ENCODE measurements at regions not wholly inside any gene's neighbourhood (a gene's known extent, or its start where the extent isn't known, plus 50 kb on each side); places are given as distances from the start of the nearest gene placed in this dataset.
A peak's percentile ranks its signal among the peaks of the same experiment; 100 is the strongest.

DNA sequence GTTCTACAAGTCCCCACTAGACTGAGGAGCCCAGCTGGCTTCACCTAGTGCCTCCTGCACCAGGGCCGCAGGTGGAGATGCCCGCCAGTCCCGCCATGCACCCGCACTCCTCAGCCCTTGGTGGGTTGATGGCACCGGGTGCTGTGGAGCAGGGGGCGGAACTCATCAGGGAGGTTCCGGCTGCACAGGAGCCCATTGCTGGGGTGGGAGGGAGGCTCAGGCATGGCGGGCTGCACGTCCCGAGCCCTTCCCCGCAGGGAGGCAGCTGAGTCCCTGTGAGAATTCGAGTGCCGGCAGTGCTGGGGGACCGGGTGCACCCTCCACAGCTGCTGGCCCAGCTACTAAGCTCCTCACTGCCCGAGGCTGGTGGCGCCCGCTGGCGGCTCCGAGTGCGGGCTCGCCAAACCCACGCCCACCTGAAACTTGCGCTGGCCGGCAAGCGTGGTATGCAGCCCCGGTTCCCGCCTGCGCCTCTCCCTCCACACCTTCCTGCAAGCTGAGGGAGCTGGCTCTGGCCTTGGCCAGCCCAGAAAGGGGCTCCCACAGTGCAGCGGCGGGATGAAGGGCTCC is 252.7 kb upstream of the TCF4 start:
- H3K4me3 ChIP-seq, result no peak overlapping the region
- H3K36me3 ChIP-seq (ENCODE audit: insufficient read depth, low read length), result no peaks in the 10 kb centered on the region
- H3K27ac ChIP-seq, result no peak overlapping the region
- no peaks in the 10 kb centered on the region for H3K9me3 ChIP-seq (ENCODE audit: low read depth, low read length)
- DNase-seq (ENCODE audit: low read depth, low spot score), result no peak
- no peak for TF ChIP-seq FOXP2 (optimal IDR thresholded peaks at IDR 0.05; ENCODE audit: control extremely low read depth, extremely low read length, insufficient read depth)
- no peak for TF ChIP-seq POLR2AphosphoS5 (IDR thresholded peaks at IDR 0.05; ENCODE audit: borderline replicate concordance, low read depth, low read length)
- no peak for TF ChIP-seq EZH2 (IDR thresholded peaks at IDR 0.05)
- no peak overlapping the region for H3K9ac ChIP-seq (ENCODE audit: insufficient read length)

DNA sequence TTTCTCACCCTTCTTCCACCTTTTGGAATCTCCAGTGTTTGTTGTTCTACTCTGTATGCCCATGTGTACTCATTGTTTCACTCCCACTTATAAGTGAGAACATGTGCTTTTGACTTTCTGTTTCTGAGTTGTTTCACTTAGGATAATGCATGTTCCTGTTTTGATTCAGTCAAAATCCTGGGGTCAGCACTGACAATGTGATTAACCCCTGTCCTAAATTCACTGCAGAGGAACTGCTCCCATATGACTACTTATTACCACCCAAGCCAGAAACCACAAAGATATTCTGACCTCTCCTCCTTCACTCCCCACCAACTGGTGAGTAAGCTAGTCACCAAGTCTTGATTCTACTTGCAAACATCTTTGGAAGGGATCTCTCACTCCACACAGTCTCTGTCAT is 251.4 kb upstream of the TCF4 start:
- no peak for TF ChIP-seq EZH2 (IDR thresholded peaks at IDR 0.05)
- TF ChIP-seq POLR2AphosphoS5 (IDR thresholded peaks at IDR 0.05; ENCODE audit: borderline replicate concordance, low read depth, low read length), result no peak
- no peak for TF ChIP-seq FOXP2 (optimal IDR thresholded peaks at IDR 0.05; ENCODE audit: control extremely low read depth, extremely low read length, insufficient read depth)
- H3K9ac ChIP-seq (ENCODE audit: insufficient read length), result no peak overlapping the region
- H3K9me3 ChIP-seq (ENCODE audit: low read depth, low read length), result no peaks in the 10 kb centered on the region

DNA sequence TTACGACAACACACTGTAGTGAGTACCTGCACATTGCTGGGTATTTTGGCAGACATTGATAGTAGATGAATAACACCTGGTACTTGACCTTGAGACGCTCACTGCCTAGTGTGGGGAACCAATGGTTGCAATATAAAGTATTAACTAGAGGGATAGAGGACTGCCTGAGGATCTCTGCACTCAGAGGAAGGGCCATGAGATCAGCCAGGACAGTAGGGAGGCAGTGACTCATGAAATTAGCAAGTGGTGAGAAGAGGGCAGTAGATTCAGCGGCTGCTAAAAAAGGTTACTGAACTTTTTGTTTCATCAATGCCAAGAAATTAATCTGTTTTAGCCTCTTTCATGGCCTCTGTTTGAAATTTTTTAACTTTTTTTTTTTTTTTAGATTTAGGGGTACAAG is 250.8 kb upstream of the TCF4 start:
- H3K36me3 ChIP-seq (ENCODE audit: insufficient read depth, low read length), result no peaks in the 10 kb centered on the region
- no peaks in the 10 kb centered on the region for H3K9me3 ChIP-seq (ENCODE audit: low read depth, low read length)
- DNase-seq (ENCODE audit: low read depth, low spot score), result no peak
- H3K27ac ChIP-seq, result no peak overlapping the region
- no peak for TF ChIP-seq POLR2AphosphoS5 (IDR thresholded peaks at IDR 0.05; ENCODE audit: borderline replicate concordance, low read depth, low read length)
- TF ChIP-seq EZH2 (IDR thresholded peaks at IDR 0.05), result no peak
- TF ChIP-seq FOXP2 (optimal IDR thresholded peaks at IDR 0.05; ENCODE audit: control extremely low read depth, extremely low read length, insufficient read depth), result no peak
- H3K4me3 ChIP-seq, result no peak overlapping the region
- H3K9ac ChIP-seq (ENCODE audit: insufficient read length), result no peak overlapping the region

More for the DNA sequence above, 251.4 kb upstream of the TCF4 start:
- Histone ChIP-seq H3K4me3 (no peak overlapping the region), H3K36me3 (ENCODE audit: insufficient read depth, low read length) (no peaks in the 10 kb centered on the region), H3K27ac (no peak overlapping the region)
- no peak for DNase-seq (ENCODE audit: low read depth, low spot score)

DNA sequence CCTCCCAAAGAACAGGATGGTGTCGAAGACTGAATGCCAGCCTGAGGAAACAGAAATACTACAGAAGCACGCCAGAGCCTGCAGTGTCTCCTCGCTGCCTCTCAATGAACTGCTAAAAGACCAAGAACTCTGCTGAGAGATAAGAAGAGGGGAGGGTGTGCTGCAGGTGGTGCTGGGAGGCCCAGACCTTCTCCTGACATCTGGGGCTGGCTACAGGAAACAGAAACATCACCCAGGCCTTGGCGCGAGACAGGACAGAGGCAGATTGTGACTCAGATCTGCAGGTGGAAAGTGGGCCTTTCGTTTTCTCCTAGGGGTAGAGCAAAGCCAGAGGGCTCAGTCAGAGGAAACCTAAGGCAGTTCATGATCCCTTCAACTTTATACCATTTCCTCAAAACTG is 250.3 kb upstream of the TCF4 start:
- TF ChIP-seq EZH2 (IDR thresholded peaks at IDR 0.05) (no peak), FOXP2 (optimal IDR thresholded peaks at IDR 0.05; ENCODE audit: control extremely low read depth, extremely low read length, insufficient read depth) (no peak), POLR2AphosphoS5 (IDR thresholded peaks at IDR 0.05; ENCODE audit: borderline replicate concordance, low read depth, low read length) (no peak)

DNA sequence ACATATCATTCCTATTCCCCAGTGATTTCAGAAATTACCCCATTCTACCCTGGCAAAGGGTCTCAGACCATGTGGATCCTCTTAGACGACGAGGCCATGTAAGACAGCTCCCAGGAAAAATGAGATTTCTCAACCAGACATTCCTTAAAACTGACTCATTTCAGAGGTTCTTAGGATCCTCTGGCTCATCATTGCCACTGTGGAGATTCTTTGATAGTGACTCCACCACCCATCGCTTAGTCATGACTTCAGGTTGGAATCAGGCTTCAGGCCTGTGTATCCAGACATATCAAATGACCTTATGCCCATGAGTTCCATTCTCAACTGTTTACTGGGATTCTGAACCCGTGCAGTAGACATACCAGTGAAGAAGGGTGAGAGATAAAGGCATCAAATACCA is 245.6 kb upstream of the TCF4 start:
- H3K27ac ChIP-seq, result no peak overlapping the region
- TF ChIP-seq FOXP2 (optimal IDR thresholded peaks at IDR 0.05; ENCODE audit: control extremely low read depth, extremely low read length, insufficient read depth) (no peak), EZH2 (IDR thresholded peaks at IDR 0.05) (no peak), POLR2AphosphoS5 (IDR thresholded peaks at IDR 0.05; ENCODE audit: borderline replicate concordance, low read depth, low read length) (no peak)
- no peak overlapping the region for H3K9ac ChIP-seq (ENCODE audit: insufficient read length)
- H3K9me3 ChIP-seq (ENCODE audit: low read depth, low read length), result no peaks in the 10 kb centered on the region
- no peak for DNase-seq (ENCODE audit: low read depth, low spot score)
- no peaks in the 10 kb centered on the region for H3K36me3 ChIP-seq (ENCODE audit: insufficient read depth, low read length)
- no peak overlapping the region for H3K4me3 ChIP-seq

More for the DNA sequence above, 250.3 kb upstream of the TCF4 start:
- H3K27ac ChIP-seq, result no peak overlapping the region
- H3K9ac ChIP-seq (ENCODE audit: insufficient read length), result no peak overlapping the region
- no peak for DNase-seq (ENCODE audit: low read depth, low spot score)
- no peak overlapping the region for H3K4me3 ChIP-seq
- H3K36me3 ChIP-seq (ENCODE audit: insufficient read depth, low read length), result no peaks in the 10 kb centered on the region
- H3K9me3 ChIP-seq (ENCODE audit: low read depth, low read length), result no peaks in the 10 kb centered on the region

DNA sequence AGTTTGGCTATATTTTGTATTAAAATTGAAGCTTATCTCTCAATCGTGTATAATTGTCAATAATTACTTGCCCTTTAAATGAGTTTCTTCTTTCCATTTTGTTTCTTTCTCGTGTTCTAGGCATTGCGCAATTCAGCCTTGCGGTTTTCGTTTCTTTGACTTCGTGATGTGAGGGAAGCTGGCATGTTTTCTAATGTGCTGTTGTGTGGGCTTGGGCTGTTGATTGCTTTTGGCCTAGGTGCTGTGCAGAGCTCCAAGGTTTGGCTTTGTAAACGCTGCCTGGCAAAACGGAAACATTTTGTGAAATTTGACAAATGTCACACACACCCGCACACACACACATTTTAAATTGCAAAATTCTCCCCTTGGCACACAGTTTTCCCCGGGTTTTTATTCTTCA is 242.6 kb upstream of the TCF4 start:
- peak; percentile 20 for DNase-seq (ENCODE audit: low read depth, low spot score)
- no peaks in the 10 kb centered on the region for H3K36me3 ChIP-seq (ENCODE audit: insufficient read depth, low read length)
- TF ChIP-seq EZH2 (IDR thresholded peaks at IDR 0.05) (no peak), FOXP2 (optimal IDR thresholded peaks at IDR 0.05; ENCODE audit: control extremely low read depth, extremely low read length, insufficient read depth) (peak; percentile 50)
- no peaks in the 10 kb centered on the region for H3K9me3 ChIP-seq (ENCODE audit: low read depth, low read length)
- no peak overlapping the region for H3K4me3 ChIP-seq
- H3K27ac ChIP-seq, result no peak overlapping the region
- H3K9ac ChIP-seq (ENCODE audit: insufficient read length), result no peak overlapping the region

DNA sequence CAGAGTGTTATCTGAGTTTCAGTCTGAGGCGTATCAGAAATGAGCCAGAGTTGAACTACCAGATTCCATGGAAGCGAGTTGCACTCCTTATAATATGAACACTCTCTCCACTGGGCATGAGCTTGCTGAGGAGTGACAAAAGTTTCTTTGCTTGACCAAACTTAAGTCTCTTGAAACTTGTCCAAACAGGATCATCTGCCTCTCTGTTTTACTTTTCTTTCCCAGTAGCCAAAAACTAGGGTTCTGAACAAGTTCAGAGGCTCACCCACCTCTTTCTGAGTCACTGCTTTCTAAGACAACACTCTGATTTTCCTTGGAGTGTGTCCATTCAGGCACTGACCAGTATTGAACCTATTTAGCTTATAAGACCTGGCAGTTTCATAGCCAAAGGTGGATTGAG is 233.2 kb upstream of the TCF4 start:
- no peaks in the 10 kb centered on the region for H3K36me3 ChIP-seq (ENCODE audit: insufficient read depth, low read length)
- TF ChIP-seq FOXP2 (optimal IDR thresholded peaks at IDR 0.05; ENCODE audit: control extremely low read depth, extremely low read length, insufficient read depth) (no peak), EZH2 (IDR thresholded peaks at IDR 0.05) (no peak), POLR2AphosphoS5 (IDR thresholded peaks at IDR 0.05; ENCODE audit: borderline replicate concordance, low read depth, low read length) (no peak)
- H3K9me3 ChIP-seq (ENCODE audit: low read depth, low read length), result no peaks in the 10 kb centered on the region
- no peak overlapping the region for H3K4me3 ChIP-seq
- no peak for DNase-seq (ENCODE audit: low read depth, low spot score)
- no peak overlapping the region for H3K27ac ChIP-seq
- no peak overlapping the region for H3K9ac ChIP-seq (ENCODE audit: insufficient read length)

DNA sequence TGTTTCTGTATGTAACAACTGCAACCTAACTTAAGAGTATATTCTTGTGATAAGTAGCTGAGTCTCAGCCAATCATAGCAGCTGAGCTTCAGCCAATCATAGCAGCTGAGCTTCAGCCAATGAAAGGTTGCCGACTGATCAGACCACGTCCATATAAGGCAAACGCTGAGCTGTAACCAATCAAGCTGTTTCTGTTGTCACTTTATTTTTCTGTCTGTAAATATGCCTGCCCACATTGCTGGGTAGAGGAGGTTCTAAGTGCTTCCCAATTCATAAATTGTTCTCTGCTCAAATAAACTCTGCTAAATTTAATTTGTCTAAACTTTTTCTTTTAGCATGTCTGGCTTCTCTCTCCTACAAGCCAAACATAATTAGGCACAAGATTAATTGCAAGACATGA is 231.5 kb upstream of the TCF4 start:
- Histone ChIP-seq H3K9ac (ENCODE audit: insufficient read length) (no peak overlapping the region), H3K9me3 (ENCODE audit: low read depth, low read length) (no peaks in the 10 kb centered on the region), H3K36me3 (ENCODE audit: insufficient read depth, low read length) (no peaks in the 10 kb centered on the region), H3K27ac (no peak overlapping the region), H3K4me3 (no peak overlapping the region)
- TF ChIP-seq FOXP2 (optimal IDR thresholded peaks at IDR 0.05; ENCODE audit: control extremely low read depth, extremely low read length, insufficient read depth) (no peak), POLR2AphosphoS5 (IDR thresholded peaks at IDR 0.05; ENCODE audit: borderline replicate concordance, low read depth, low read length) (no peak), EZH2 (IDR thresholded peaks at IDR 0.05) (no peak)
- no peak for DNase-seq (ENCODE audit: low read depth, low spot score)

DNA sequence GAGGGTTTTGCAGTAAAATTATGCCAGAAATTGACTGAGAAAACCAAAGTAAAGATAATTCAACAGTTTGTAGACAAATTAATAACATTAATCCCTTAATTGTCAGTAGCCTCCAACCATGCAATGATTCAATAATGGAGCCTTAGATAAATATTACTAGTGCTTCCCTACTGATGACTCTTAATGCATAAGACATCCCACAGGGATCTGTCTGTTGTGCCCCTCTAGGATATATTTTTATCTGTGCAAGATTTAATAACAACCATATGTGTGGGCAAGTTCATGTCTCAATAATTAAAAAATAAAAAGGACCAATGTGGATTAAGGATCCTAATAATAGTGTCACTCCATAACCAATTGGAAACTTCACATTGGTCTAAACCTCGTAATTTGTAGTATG is 230.3 kb upstream of the TCF4 start:
- no peaks in the 10 kb centered on the region for H3K36me3 ChIP-seq (ENCODE audit: insufficient read depth, low read length)
- no peak overlapping the region for H3K4me3 ChIP-seq
- H3K9ac ChIP-seq (ENCODE audit: insufficient read length), result no peak overlapping the region
- TF ChIP-seq POLR2AphosphoS5 (IDR thresholded peaks at IDR 0.05; ENCODE audit: borderline replicate concordance, low read depth, low read length), result peak; percentile 26; the same call in 1 of the 2 replicates
- TF ChIP-seq EZH2 (IDR thresholded peaks at IDR 0.05), result no peak
- TF ChIP-seq FOXP2 (optimal IDR thresholded peaks at IDR 0.05; ENCODE audit: control extremely low read depth, extremely low read length, insufficient read depth), result no peak
- no peak overlapping the region for H3K27ac ChIP-seq
- H3K9me3 ChIP-seq (ENCODE audit: low read depth, low read length), result no peaks in the 10 kb centered on the region
- DNase-seq (ENCODE audit: low read depth, low spot score), result peak; percentile 40

All from SK-N-MC (cell line).